Stimulated activated CD4-positive, alpha-beta T cell treated with anti-CD3 and anti-CD28 coated beads, Interleukin-2, amount 100 ng/mL, for 48 hours (primary cell): ENCODE measurements at regions not wholly inside any gene's neighbourhood (a gene's known extent, or its start where the extent isn't known, plus 50 kb on each side); places are given as distances from the start of the nearest gene placed in this dataset.
"Not testable (repeated sequence)": the region's sequence is repeated elsewhere in the genome, so short reads cannot be mapped to it uniquely, and the experiment has no call there.

ENCODE experiments used
- DNase-seq, 2 donors: peaks; one replicate each; pipeline ENCODE4 v3.0.0-alpha.2; 2020

GRCh38 chr4:159410076-159410777 is 307.3 kb downstream of the RAPGEF2 start:
- no peak for DNase-seq

DNA sequence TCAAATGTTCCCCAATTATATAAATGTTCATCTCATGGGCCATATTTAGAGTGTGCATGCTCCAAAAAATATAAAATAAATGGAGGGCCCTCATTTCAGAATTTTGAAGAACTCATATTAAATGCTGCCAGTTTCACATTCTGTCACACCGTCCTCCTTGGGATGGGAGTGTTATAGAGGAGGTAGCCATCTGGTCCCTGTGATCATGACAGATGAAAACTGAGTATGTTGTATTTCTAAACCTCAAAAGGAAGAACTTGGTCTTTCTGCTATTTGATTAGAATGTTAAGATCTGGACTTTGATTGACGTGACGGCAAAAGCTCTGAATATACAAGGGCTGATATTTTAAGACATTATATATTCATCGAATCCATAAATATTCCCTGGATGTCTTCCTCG is 308.0 kb downstream of the RAPGEF2 start:
- no peak for DNase-seq

- DNase-seq: no peak
Measured at GRCh38 chr4:159413306-159413943, 310.5 kb downstream of the RAPGEF2 start.

GRCh38 chr4:159414305-159414704 is 311.4 kb downstream of the RAPGEF2 start:
- DNase-seq: no peak

DNA sequence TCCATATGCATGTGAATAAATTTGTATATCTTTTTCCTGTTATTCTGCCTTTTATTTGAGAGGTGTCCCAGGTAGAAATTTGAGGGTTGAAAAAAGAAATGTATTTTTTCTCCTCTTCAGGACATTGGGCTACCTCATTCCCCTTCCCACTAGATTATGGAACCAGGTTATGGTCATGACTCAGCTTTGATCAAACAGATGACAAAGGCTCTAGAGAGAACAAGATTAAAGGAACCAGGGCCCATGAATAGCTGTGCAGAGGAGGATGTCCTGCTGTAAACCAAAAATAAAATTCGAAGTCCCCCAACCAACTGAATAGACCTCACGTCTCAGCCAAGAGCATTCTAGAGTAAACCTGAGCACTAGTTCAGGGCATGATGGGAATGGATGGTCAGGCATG is 313.2 kb downstream of the RAPGEF2 start:
- no peak for DNase-seq

GRCh38 chr4:159416996-159417395 is 314.1 kb downstream of the RAPGEF2 start:
- no peak for DNase-seq

GRCh38 chr4:159420162-159421057 is 317.5 kb downstream of the RAPGEF2 start:
- DNase-seq: no peak

DNA sequence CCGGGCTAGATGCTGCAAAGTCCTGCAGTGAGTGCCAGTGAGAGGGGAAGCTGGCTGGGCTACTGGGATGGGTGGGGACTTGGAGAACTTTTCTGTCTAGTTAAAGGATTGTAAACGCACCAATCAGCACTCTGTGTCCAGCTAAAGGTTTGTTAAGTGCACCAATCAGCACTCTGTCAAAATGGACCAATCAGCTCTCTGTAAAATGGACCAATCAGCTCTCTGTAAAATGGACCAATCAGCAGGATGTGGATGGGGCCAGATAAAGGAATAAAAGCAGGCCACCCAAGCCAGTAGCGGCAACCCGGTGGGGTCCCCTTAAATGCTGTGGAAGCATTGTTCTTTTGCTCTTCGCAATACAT is 318.2 kb downstream of the RAPGEF2 start:
- not testable (repeated sequence) for DNase-seq

DNA sequence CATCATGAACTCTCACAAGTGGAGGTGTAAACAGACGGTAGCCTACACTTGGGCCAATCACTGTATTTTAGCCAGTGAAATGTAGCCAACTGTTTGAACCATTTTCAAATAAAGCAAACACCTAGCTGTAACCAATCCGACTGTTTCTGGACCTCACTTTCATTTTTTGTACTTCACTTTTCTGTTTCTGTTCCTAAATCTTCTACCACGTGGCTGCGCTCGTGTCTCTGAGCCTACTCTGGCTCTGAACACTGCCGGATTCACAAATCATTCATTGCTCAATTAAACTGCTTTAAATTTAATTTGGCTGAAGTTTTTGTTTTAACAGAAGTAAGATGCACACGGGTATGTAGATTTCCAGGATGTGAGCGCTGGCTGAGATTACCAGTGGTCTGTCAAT is 319.1 kb downstream of the RAPGEF2 start:
- no peak for DNase-seq

DNA sequence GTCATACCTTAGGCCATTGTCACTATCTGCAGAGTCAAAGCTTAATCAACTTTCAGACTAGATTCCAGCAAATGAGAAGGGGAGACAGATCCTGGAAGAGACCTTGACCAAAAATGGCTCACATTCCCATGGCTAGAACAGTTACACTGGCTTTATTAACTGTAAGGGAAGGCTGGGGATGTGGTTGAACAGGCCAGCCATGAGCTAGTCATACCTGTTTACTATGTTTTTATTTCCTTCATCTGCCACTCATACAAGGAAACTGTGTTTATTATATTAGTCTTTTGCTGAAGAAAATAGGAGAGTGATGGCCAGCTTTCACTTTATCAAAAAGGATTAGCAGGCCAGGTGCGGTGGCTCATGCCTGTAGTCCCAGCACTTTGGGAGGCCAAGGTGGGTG is 319.7 kb downstream of the RAPGEF2 start:
- DNase-seq: no peak

DNA sequence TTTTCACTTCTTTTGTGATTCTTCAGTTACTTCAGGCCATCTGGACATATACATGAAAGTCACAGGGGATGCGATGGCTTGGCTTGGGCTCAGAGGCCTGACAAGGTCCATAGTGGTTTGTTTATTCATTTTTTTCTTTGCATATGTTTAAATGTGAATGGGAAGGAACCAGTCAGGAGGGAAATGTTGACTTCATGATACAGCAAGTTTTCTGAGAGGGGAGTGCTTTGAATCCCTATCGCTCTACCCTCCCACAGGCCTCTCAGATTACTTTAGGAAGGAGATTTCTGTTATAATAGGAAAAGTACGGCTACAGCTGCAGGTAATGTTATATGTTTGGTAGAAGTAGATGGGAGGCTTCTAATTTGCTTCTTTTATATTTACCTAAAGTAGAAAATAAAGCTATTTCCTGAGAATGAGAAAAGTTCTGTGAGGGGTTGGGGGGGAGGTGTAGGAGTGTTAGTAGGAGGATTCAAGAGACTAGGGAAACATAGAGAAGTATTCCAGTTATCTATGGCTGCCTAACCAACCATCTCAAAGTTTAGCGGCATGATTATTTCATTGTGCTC is 322.9 kb downstream of the RAPGEF2 start:
- no peak for DNase-seq

GRCh38 chr4:159428293-159428692 is 325.4 kb downstream of the RAPGEF2 start:
- no peak for DNase-seq

GRCh38 chr4:159428975-159429692 is 326.3 kb downstream of the RAPGEF2 start:
- DNase-seq: no peak

DNA sequence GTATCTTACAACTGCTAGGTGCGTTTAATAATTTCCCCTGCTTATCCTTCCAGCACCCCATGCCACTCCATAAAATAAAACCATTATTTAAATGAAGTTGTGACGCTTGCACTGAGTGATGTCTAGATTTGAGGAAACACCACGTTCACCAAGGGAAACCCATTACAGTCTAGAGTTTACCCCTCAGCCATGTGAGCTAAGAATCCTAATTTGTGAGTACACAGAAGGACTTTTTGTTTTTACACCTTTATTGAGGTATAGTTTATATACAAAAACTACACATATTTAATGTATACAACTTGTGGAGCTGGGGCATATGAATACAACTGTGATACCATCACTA is 326.8 kb downstream of the RAPGEF2 start:
- no peak for DNase-seq

GRCh38 chr4:159430896-159431295 is 328.0 kb downstream of the RAPGEF2 start:
- DNase-seq: no peak

- DNase-seq: no peak
Measured at GRCh38 chr4:159432436-159432835, 329.6 kb downstream of the RAPGEF2 start.

DNA sequence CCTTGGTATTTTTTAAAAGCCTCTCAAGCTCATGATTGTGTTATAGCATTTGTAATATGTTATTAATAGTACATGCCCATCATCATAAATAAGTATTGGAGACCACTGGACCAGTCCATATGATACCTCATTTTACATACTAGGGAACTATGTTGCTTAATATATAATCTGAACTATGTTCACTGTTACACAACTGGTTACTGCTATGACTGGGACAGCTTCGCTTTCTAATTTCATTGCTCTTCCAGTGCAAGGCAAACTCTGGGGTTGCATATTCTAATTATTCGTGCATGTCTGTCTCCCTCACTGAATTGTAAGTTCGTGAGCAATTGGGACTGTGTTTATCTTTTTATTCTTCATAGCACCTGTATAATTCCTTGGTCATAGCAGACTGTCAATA is 330.5 kb downstream of the RAPGEF2 start:
- no peak for DNase-seq

GRCh38 chr4:159434114-159434870 is 331.4 kb downstream of the RAPGEF2 start:
- no peak for DNase-seq

- DNase-seq: no peak
Measured at GRCh38 chr4:159434871-159435241, 332.0 kb downstream of the RAPGEF2 start.

DNA sequence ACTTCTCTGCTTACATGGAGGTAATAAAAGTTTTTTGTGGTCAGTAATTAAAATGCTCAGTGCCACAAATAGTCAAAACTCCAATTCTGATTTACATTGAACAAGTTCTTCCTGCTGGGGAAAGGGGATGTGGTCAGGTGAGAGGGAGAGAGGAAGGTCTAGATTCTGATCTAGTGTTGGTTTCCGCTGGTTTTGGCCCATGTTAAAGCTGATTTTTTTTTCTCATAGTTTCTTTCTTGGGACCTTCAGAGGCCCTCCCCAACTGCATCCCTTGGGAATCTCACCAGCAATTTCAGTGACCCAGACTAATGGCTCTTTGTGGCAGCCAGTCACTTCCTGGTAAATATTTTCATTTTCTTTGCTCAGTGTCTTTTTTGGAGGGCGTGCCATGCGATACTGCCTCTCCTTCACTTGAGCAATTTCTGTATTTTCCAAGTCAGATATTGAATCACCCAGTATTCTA is 332.7 kb downstream of the RAPGEF2 start:
- no peak for DNase-seq

- no peak for DNase-seq
Measured at GRCh38 chr4:159443975-159444374, 341.1 kb downstream of the RAPGEF2 start.

DNA sequence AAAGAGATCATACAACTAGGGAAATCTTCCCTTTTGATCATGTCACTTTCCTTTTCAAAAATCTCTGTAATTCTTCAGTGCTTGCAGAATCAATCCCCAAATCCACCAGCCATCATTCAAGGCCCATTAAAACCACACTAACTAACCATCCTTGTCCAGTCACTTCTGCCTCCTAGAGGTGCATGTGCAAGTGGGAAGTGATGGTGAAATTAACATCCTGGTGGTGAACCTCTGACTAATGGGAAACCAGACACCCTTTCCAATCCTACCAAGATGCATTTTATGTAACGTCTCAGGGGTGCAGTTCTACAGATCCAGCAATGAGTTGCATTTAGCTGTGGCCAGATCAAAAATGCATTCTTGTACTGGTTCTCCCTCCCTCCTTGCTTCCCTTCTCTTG is 341.8 kb downstream of the RAPGEF2 start:
- DNase-seq: no peak
